ENCODE measurements at regions not wholly inside any gene's neighbourhood (a gene's known extent, or its start where the extent isn't known, plus 50 kb on each side); places are given as distances from the start of the nearest gene placed in this dataset.
A peak's percentile ranks its signal among the peaks of the same experiment; 100 is the strongest.

DNA sequence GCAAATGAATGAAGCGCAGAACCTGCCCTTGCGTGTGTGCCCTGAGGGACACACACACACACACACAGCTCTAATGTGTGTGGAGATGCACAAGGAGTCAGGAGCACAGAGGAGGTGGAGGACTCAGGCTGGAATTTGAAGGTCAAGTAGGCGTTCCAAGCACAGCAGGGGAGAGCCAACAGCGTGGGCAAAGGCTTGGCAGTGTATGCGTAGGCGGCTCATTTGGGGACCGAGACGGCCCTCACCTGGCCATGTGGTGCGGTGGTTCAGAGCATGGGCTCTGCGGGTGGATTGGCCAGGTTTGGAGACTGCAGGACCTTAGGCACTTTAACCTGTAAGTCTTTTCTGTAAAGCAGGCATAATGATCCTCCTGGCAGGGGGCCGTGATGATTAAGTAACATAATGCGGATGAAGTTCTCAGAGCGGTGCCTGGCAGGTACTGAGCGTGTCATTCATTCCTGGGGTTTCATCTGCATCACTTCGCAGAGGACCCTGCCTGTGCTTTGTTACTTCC lies 69.5 kb upstream of the SLC24A4 start:
- Histone ChIP-seq H4K20me1 (ENCODE audit: insufficient read depth) (no peaks in the 10 kb centered on the region), H3K4me2 (ENCODE audit: low read length) (peak overlapping the region; percentile 5), H3F3A (ENCODE audit: insufficient read depth, low read length, poor library complexity, severe bottlenecking) (no peaks in the 10 kb centered on the region), H3K79me2 (replicated peaks; ENCODE audit: insufficient read depth, low read length) (no peaks in the 10 kb centered on the region), H2AFZ (ENCODE audit: low read depth, low read length) (no peak overlapping the region), H3K36me3 (ENCODE audit: insufficient read depth, low read length) (no peaks in the 10 kb centered on the region), H3K9me2 (ENCODE audit: insufficient read depth, low read length) (no peaks in the 10 kb centered on the region), H3K9ac (ENCODE audit: low read length) (no peak overlapping the region), H3K9me3 (ENCODE audit: low read length) (no peaks in the 10 kb centered on the region), H3K27me3 (ENCODE audit: insufficient read depth, low read depth, low read length) (no peaks in the 10 kb centered on the region), H3K27ac (ENCODE audit: low read length) (no peak overlapping the region), H3K4me3 (ENCODE audit: low read length) (peak overlapping the region; percentile 41)
- TF ChIP-seq MXI1 (conservative IDR thresholded peaks at IDR 0.05; ENCODE audit: poor library complexity, severe bottlenecking), result no peak
- TF ChIP-seq POLR2AphosphoS5 (IDR thresholded peaks at IDR 0.05), result peak; percentile 2

DNA sequence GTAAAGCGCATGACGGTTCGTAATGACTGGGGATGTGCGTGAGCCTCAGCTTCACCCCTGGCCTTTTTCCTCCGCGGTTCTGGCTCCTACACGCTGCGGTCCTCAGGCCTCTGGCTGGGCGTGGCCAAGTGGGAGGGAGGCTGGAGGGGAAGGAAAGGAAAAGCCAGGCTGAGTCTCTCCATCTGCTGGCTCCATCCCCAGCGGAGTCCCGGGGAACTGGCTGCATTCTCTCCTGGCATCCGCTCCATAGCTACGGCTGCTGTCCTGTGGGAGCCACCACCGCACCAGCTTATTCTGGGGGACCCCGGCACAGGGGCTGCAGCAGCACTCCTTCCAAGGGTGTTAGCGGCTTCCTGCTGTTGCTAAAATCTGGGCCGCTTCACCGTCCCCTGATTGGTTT lies 68.2 kb upstream of the SLC24A4 start:
- Histone ChIP-seq H3K9me3 (ENCODE audit: low read length) (no peaks in the 10 kb centered on the region), H3K4me3 (ENCODE audit: low read length) (peak overlapping the region; percentile 34), H3K9me2 (ENCODE audit: insufficient read depth, low read length) (no peaks in the 10 kb centered on the region), H3K27ac (ENCODE audit: low read length) (no peak overlapping the region), H3K4me2 (ENCODE audit: low read length) (no peak overlapping the region), H3K36me3 (ENCODE audit: insufficient read depth, low read length) (no peaks in the 10 kb centered on the region), H2AFZ (ENCODE audit: low read depth, low read length) (no peak overlapping the region), H3F3A (ENCODE audit: insufficient read depth, low read length, poor library complexity, severe bottlenecking) (no peaks in the 10 kb centered on the region), H4K20me1 (ENCODE audit: insufficient read depth) (no peaks in the 10 kb centered on the region), H3K79me2 (replicated peaks; ENCODE audit: insufficient read depth, low read length) (no peaks in the 10 kb centered on the region), H3K9ac (ENCODE audit: low read length) (no peak overlapping the region), H3K27me3 (ENCODE audit: insufficient read depth, low read depth, low read length) (no peaks in the 10 kb centered on the region)
- no peak for TF ChIP-seq POLR2AphosphoS5 (IDR thresholded peaks at IDR 0.05)
- TF ChIP-seq EP300 (conservative IDR thresholded peaks at IDR 0.05; ENCODE audit: poor library complexity, severe bottlenecking), result no peak
- TF ChIP-seq RAD21 (conservative IDR thresholded peaks at IDR 0.05), result no peak
- no peak for TF ChIP-seq TAF1 (IDR thresholded peaks at IDR 0.05; ENCODE audit: low read depth)

GRCh38 chr14:92258934-92259333 lies 64.0 kb upstream of the SLC24A4 start:
- Histone ChIP-seq H3K9me2 (ENCODE audit: insufficient read depth, low read length) (no peaks in the 10 kb centered on the region), H2AFZ (ENCODE audit: low read depth, low read length) (no peak overlapping the region), H4K20me1 (ENCODE audit: insufficient read depth) (no peaks in the 10 kb centered on the region), H3K27ac (ENCODE audit: low read length) (no peak overlapping the region), H3K9ac (ENCODE audit: low read length) (no peak overlapping the region), H3K27me3 (ENCODE audit: insufficient read depth, low read depth, low read length) (no peaks in the 10 kb centered on the region), H3F3A (ENCODE audit: insufficient read depth, low read length, poor library complexity, severe bottlenecking) (no peaks in the 10 kb centered on the region), H3K79me2 (replicated peaks; ENCODE audit: insufficient read depth, low read length) (no peaks in the 10 kb centered on the region), H3K9me3 (ENCODE audit: low read length) (no peaks in the 10 kb centered on the region), H3K4me2 (ENCODE audit: low read length) (no peak overlapping the region), H3K4me3 (ENCODE audit: low read length) (no peak overlapping the region), H3K36me3 (ENCODE audit: insufficient read depth, low read length) (no peaks in the 10 kb centered on the region)
- TF ChIP-seq RAD21 (conservative IDR thresholded peaks at IDR 0.05), result no peak
- no peak for TF ChIP-seq SMC3 (conservative IDR thresholded peaks at IDR 0.05; ENCODE audit: poor library complexity)
- TF ChIP-seq EP300 (conservative IDR thresholded peaks at IDR 0.05; ENCODE audit: poor library complexity, severe bottlenecking), result no peak
- TF ChIP-seq TAF1 (IDR thresholded peaks at IDR 0.05; ENCODE audit: low read depth), result no peak
- no peak for TF ChIP-seq POLR2AphosphoS5 (IDR thresholded peaks at IDR 0.05)
- no peak for TF ChIP-seq EZH2 (IDR thresholded peaks at IDR 0.05; ENCODE audit: borderline replicate concordance, insufficient read depth, low read length, poor library complexity, severe bottlenecking)
- TF ChIP-seq REST (IDR thresholded peaks at IDR 0.05; ENCODE audit: borderline replicate concordance), result no peak
- no peak for TF ChIP-seq MXI1 (conservative IDR thresholded peaks at IDR 0.05; ENCODE audit: poor library complexity, severe bottlenecking)
- no peak for TF ChIP-seq CTCF (IDR thresholded peaks at IDR 0.05; ENCODE audit: poor library complexity, severe bottlenecking)
